SJCRH30 (cell line): ENCODE measurements at regions not wholly inside any gene's neighbourhood (a gene's known extent, or its start where the extent isn't known, plus 50 kb on each side); places are given as distances from the start of the nearest gene placed in this dataset.
"Not testable (repeated sequence)": the region's sequence is repeated elsewhere in the genome, so short reads cannot be mapped to it uniquely, and the experiment has no call there.

ENCODE experiments used
- DNase-seq, 2 experiments: peaks; one replicate each; pipeline ENCODE4 v3.0.0-alpha.2; 2015 to 2020
- H3K27ac ChIP-seq: fragments of 250-450 bp; sonication (Bioruptor Pico); 2 replicates; pipeline ENCODE4 v1.5.1; 2020; ENCODE audit warnings: mild to moderate bottlenecking, moderate library complexity
- H3K27me3 ChIP-seq: fragments of 250-450 bp; sonication (Bioruptor Pico); 2 replicates; pipeline ENCODE4 v1.5.1; 2020; ENCODE audit warnings: mild to moderate bottlenecking, moderate library complexity
- H3K36me3 ChIP-seq: fragments of 250-450 bp; sonication (Bioruptor Pico); 2 replicates; pipeline ENCODE4 v1.5.1; 2020; ENCODE audit warnings: mild to moderate bottlenecking, moderate library complexity
- H3K4me1 ChIP-seq: fragments of 250-450 bp; sonication (Bioruptor Pico); 2 replicates; pipeline ENCODE4 v1.5.1; 2020; ENCODE audit warnings: mild to moderate bottlenecking, moderate library complexity
- H3K4me3 ChIP-seq: fragments of 250-450 bp; sonication (Bioruptor Pico); 2 replicates; pipeline ENCODE4 v1.5.1; 2020; ENCODE audit warnings: mild to moderate bottlenecking, moderate library complexity
- H3K9me3 ChIP-seq: fragments of 250-450 bp; sonication (Bioruptor Pico); replicated peaks from 2 replicates; pipeline ENCODE4 v1.5.1; 2020; ENCODE audit warnings: mild to moderate bottlenecking, moderate library complexity

GRCh38 chr18:40120796-40121391, 1834.1 kb upstream of the PIK3C3 start:
- H3K4me3 ChIP-seq, result no peak overlapping the region
- H3K4me1 ChIP-seq, result no peaks in the 10 kb centered on the region
- no peaks in the 10 kb centered on the region for H3K27me3 ChIP-seq
- no peak for DNase-seq
- no peaks in the 10 kb centered on the region for H3K36me3 ChIP-seq
- no peaks in the 10 kb centered on the region for H3K9me3 ChIP-seq
- H3K27ac ChIP-seq, result no peak overlapping the region

- Histone ChIP-seq H3K4me1 (no peaks in the 10 kb centered on the region), H3K27me3 (no peaks in the 10 kb centered on the region), H3K27ac (no peak overlapping the region), H3K36me3 (no peaks in the 10 kb centered on the region), H3K9me3 (no peaks in the 10 kb centered on the region), H3K4me3 (no peak overlapping the region)
- no peak for DNase-seq
Measured at GRCh38 chr18:40120356-40120755, 1834.7 kb upstream of the PIK3C3 start.

- H3K9me3 ChIP-seq, H3K27ac ChIP-seq, DNase-seq, H3K4me3 ChIP-seq, H3K27me3 ChIP-seq, H3K4me1 ChIP-seq, H3K36me3 ChIP-seq: not testable (repeated sequence)
Measured at GRCh38 chr18:40119581-40119980, 1835.5 kb upstream of the PIK3C3 start.

- Histone ChIP-seq H3K9me3 (no peaks in the 10 kb centered on the region), H3K4me1 (no peaks in the 10 kb centered on the region), H3K27me3 (no peaks in the 10 kb centered on the region), H3K27ac (no peak overlapping the region), H3K4me3 (no peak overlapping the region), H3K36me3 (no peaks in the 10 kb centered on the region)
- no peak for DNase-seq
Measured at GRCh38 chr18:40110455-40110854, 1844.6 kb upstream of the PIK3C3 start.

- H3K27ac ChIP-seq, result no peak overlapping the region
- no peaks in the 10 kb centered on the region for H3K27me3 ChIP-seq
- DNase-seq, result no peak
- H3K36me3 ChIP-seq, result no peaks in the 10 kb centered on the region
- H3K4me3 ChIP-seq, result no peak overlapping the region
- no peaks in the 10 kb centered on the region for H3K4me1 ChIP-seq
- H3K9me3 ChIP-seq, result no peaks in the 10 kb centered on the region
Measured at GRCh38 chr18:40109252-40110049, 1845.6 kb upstream of the PIK3C3 start.

- H3K27ac ChIP-seq, result no peak overlapping the region
- no peaks in the 10 kb centered on the region for H3K4me1 ChIP-seq
- no peaks in the 10 kb centered on the region for H3K27me3 ChIP-seq
- no peaks in the 10 kb centered on the region for H3K9me3 ChIP-seq
- H3K4me3 ChIP-seq, result no peak overlapping the region
- DNase-seq, result no peak
- no peaks in the 10 kb centered on the region for H3K36me3 ChIP-seq
Measured at GRCh38 chr18:40108596-40108995, 1846.4 kb upstream of the PIK3C3 start.

- H3K9me3 ChIP-seq, result no peaks in the 10 kb centered on the region
- H3K27me3 ChIP-seq, result no peaks in the 10 kb centered on the region
Measured at GRCh38 chr18:40102903-40103302, 1852.1 kb upstream of the PIK3C3 start.

GRCh38 chr18:40099641-40100040, 1855.4 kb upstream of the PIK3C3 start:
- Histone ChIP-seq H3K27ac (no peak overlapping the region), H3K9me3 (no peaks in the 10 kb centered on the region), H3K36me3 (no peaks in the 10 kb centered on the region), H3K4me3 (no peak overlapping the region), H3K4me1 (no peaks in the 10 kb centered on the region), H3K27me3 (no peaks in the 10 kb centered on the region)
- no peak for DNase-seq

More at GRCh38 chr18:40102903-40103302, 1852.1 kb upstream of the PIK3C3 start:
- Histone ChIP-seq H3K4me1 (no peaks in the 10 kb centered on the region), H3K27ac (no peak overlapping the region), H3K36me3 (no peaks in the 10 kb centered on the region), H3K4me3 (no peak overlapping the region)
- no peak for DNase-seq

GRCh38 chr18:40096675-40097074, 1858.4 kb upstream of the PIK3C3 start:
- no peaks in the 10 kb centered on the region for H3K9me3 ChIP-seq
- no peak overlapping the region for H3K27ac ChIP-seq
- no peaks in the 10 kb centered on the region for H3K4me1 ChIP-seq
- H3K36me3 ChIP-seq, result no peaks in the 10 kb centered on the region
- no peak for DNase-seq
- H3K27me3 ChIP-seq, result no peaks in the 10 kb centered on the region
- H3K4me3 ChIP-seq, result no peak overlapping the region

GRCh38 chr18:40094441-40094840, 1860.6 kb upstream of the PIK3C3 start:
- H3K9me3 ChIP-seq, result no peaks in the 10 kb centered on the region

GRCh38 chr18:40088130-40088529, 1866.9 kb upstream of the PIK3C3 start:
- no peak for DNase-seq

More at GRCh38 chr18:40094441-40094840, 1860.6 kb upstream of the PIK3C3 start:
- Histone ChIP-seq H3K27ac (no peak overlapping the region), H3K4me1 (no peaks in the 10 kb centered on the region), H3K27me3 (no peaks in the 10 kb centered on the region), H3K36me3 (no peaks in the 10 kb centered on the region), H3K4me3 (no peak overlapping the region)
- no peak for DNase-seq

GRCh38 chr18:40079786-40080185, 1875.2 kb upstream of the PIK3C3 start:
- Histone ChIP-seq H3K27me3 (no peaks in the 10 kb centered on the region), H3K36me3 (no peaks in the 10 kb centered on the region), H3K27ac (no peak overlapping the region), H3K9me3 (no peaks in the 10 kb centered on the region), H3K4me3 (no peak overlapping the region), H3K4me1 (no peaks in the 10 kb centered on the region; the same call in 1 of the 2 replicates)
- DNase-seq, result peak; percentile 4 to 36

More at GRCh38 chr18:40088130-40088529, 1866.9 kb upstream of the PIK3C3 start:
- H3K27ac ChIP-seq, result no peak overlapping the region
- no peaks in the 10 kb centered on the region for H3K9me3 ChIP-seq
- no peak overlapping the region for H3K4me3 ChIP-seq
- no peaks in the 10 kb centered on the region for H3K4me1 ChIP-seq
- H3K27me3 ChIP-seq, result no peaks in the 10 kb centered on the region
- H3K36me3 ChIP-seq, result no peaks in the 10 kb centered on the region

GRCh38 chr18:40075616-40076015, 1879.4 kb upstream of the PIK3C3 start:
- Histone ChIP-seq H3K27ac (no peak overlapping the region), H3K36me3 (no peaks in the 10 kb centered on the region), H3K27me3 (no peaks in the 10 kb centered on the region), H3K4me3 (no peak overlapping the region), H3K4me1 (no peaks in the 10 kb centered on the region; the same call in 1 of the 2 replicates), H3K9me3 (no peaks in the 10 kb centered on the region)
- DNase-seq, result no peak

GRCh38 chr18:40072761-40073160, 1882.3 kb upstream of the PIK3C3 start:
- H3K27me3 ChIP-seq, result no peaks in the 10 kb centered on the region
- no peak for DNase-seq
- H3K27ac ChIP-seq, result no peak overlapping the region
- H3K36me3 ChIP-seq, result no peaks in the 10 kb centered on the region
- H3K4me1 ChIP-seq, result no peaks in the 10 kb centered on the region
- H3K9me3 ChIP-seq, result no peaks in the 10 kb centered on the region
- H3K4me3 ChIP-seq, result no peak overlapping the region

- H3K36me3 ChIP-seq, result no peaks in the 10 kb centered on the region
- no peaks in the 10 kb centered on the region for H3K4me1 ChIP-seq
- no peak for DNase-seq
- H3K27me3 ChIP-seq, result no peaks in the 10 kb centered on the region
- no peak overlapping the region for H3K27ac ChIP-seq
- H3K9me3 ChIP-seq, result no peaks in the 10 kb centered on the region
- no peak overlapping the region for H3K4me3 ChIP-seq
Measured at GRCh38 chr18:40066368-40066767, 1888.7 kb upstream of the PIK3C3 start.

GRCh38 chr18:40063488-40063887, 1891.5 kb upstream of the PIK3C3 start:
- Histone ChIP-seq H3K27me3 (no peaks in the 10 kb centered on the region), H3K27ac (no peak overlapping the region), H3K4me3 (no peak overlapping the region), H3K36me3 (no peaks in the 10 kb centered on the region), H3K9me3 (no peaks in the 10 kb centered on the region), H3K4me1 (no peaks in the 10 kb centered on the region)
- no peak for DNase-seq
